ENCODE measurements at regions not wholly inside any gene's neighbourhood (a gene's known extent, or its start where the extent isn't known, plus 50 kb on each side); places are given as distances from the start of the nearest gene placed in this dataset.

DNA sequence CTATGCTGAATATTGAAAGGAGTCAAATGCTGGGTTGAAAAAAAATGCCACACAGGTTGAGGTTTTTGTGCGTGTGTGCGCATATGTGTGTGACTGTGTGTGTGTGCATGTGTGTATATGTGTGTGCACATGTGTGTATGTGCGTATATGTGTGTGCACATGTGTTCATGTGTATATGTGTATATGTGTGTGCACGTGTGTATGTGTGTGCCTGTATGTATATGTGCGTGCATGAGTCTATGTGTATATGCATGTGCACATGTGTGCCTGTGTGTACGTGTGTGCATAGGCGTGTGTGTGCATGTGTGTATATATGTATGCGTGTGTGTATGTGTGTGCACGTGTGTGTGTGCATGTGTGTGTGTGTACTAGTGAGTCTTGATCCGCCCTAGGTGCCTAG, 655.7 kb downstream of the AACS start:
- Histone ChIP-seq H3K9me2 (replicated peaks; ENCODE audit: low read length) (no peaks in the 10 kb centered on the region), H3K27ac (ENCODE audit: low read length) (no peak overlapping the region), H3K4me2 (ENCODE audit: low read length) (no peak overlapping the region), H3K4me1 (ENCODE audit: insufficient read depth, low read length) (no peaks in the 10 kb centered on the region), H3F3A (ENCODE audit: low read length, unreplicated experiment) (no peaks in the 10 kb centered on the region), H3K4me3 (ENCODE audit: low read length) (no peak overlapping the region), H4K20me1 (ENCODE audit: low read length) (no peaks in the 10 kb centered on the region), H3K9ac (ENCODE audit: low read length) (no peak overlapping the region), H3K36me3 (ENCODE audit: low read depth, low read length) (no peaks in the 10 kb centered on the region), H3K27me3 (ENCODE audit: low read length) (no peaks in the 10 kb centered on the region), H3K79me2 (ENCODE audit: low read length) (no peaks in the 10 kb centered on the region), H3K9me3 (ENCODE audit: low read length) (peaks cover 5% of the 10 kb centered on the region; the same call in 1 of the 2 replicates), H2AFZ (ENCODE audit: low read length) (no peak overlapping the region)
- DNase-seq (no peak), ATAC-seq (no peak)
- intact Hi-C loops (cut with micrococcal nuclease): no loop called here
- TF ChIP-seq EZH2 (IDR thresholded peaks at IDR 0.05; ENCODE audit: low read length, unreplicated experiment): no peak
- TF ChIP-seq, protein P1, sequence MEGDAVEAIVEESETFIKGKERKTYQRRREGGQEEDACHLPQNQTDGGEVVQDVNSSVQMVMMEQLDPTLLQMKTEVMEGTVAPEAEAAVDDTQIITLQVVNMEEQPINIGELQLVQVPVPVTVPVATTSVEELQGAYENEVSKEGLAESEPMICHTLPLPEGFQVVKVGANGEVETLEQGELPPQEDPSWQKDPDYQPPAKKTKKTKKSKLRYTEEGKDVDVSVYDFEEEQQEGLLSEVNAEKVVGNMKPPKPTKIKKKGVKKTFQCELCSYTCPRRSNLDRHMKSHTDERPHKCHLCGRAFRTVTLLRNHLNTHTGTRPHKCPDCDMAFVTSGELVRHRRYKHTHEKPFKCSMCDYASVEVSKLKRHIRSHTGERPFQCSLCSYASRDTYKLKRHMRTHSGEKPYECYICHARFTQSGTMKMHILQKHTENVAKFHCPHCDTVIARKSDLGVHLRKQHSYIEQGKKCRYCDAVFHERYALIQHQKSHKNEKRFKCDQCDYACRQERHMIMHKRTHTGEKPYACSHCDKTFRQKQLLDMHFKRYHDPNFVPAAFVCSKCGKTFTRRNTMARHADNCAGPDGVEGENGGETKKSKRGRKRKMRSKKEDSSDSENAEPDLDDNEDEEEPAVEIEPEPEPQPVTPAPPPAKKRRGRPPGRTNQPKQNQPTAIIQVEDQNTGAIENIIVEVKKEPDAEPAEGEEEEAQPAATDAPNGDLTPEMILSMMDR (conservative IDR thresholded peaks at IDR 0.05; ENCODE audit: low read depth, low read length): no peak
- TF ChIP-seq EZH2phosphoT487 (IDR thresholded peaks at IDR 0.05; ENCODE audit: borderline replicate concordance, low read length): no peak
- CTCF ChIA-PET: no interaction called here
- no TSS peak for BruUV-seq (replicated peaks)
- POLR2A ChIA-PET (ENCODE audit: unreplicated experiment): no interaction called here

DNA sequence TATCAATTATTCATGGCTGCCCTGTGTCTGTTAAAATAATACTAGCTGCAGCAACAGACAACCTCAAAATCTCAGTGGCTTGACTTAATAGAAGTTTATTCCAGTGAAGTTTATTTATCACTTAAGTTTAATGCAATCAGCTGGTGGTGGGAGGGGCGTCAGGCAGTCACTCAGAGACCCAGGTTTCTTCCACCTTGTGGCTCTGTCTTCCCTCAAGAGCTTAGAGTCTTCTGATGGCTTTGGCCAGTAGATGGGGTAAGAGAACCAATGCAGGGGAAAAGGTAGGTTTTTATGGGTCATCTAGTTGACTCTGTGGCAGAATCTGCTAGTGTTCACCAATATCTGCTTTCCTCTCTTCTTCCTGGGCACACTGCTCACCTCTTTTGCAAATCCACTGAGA, 668.9 kb downstream of the AACS start:
- H3F3A ChIP-seq (ENCODE audit: low read length, unreplicated experiment): no peaks in the 10 kb centered on the region
- DNase-seq: no peak
- no peak overlapping the region for H2AFZ ChIP-seq (ENCODE audit: low read length)
- H3K36me3 ChIP-seq (ENCODE audit: low read depth, low read length): no peaks in the 10 kb centered on the region
- TF ChIP-seq EZH2 (IDR thresholded peaks at IDR 0.05; ENCODE audit: low read length, unreplicated experiment): no peak
- TF ChIP-seq, protein P1 (conservative IDR thresholded peaks at IDR 0.05; ENCODE audit: low read depth, low read length): peak; percentile 29; the same call in 1 of the 2 replicates
- intact Hi-C loops (cut with micrococcal nuclease): no loop called here
- ChIA-PET POLR2A (ENCODE audit: unreplicated experiment) (no interaction called here), CTCF (no interaction called here)
- no peak for ATAC-seq
- no peaks in the 10 kb centered on the region for H3K9me2 ChIP-seq (replicated peaks; ENCODE audit: low read length)
- no peaks in the 10 kb centered on the region for H3K79me2 ChIP-seq (ENCODE audit: low read length)
- no peak overlapping the region for H3K27ac ChIP-seq (ENCODE audit: low read length)
- no peak overlapping the region for H3K4me3 ChIP-seq (ENCODE audit: low read length)
- H3K9ac ChIP-seq (ENCODE audit: low read length): no peak overlapping the region
- H3K4me2 ChIP-seq (ENCODE audit: low read length): no peak overlapping the region
- no peaks in the 10 kb centered on the region for H3K4me1 ChIP-seq (ENCODE audit: insufficient read depth, low read length)
- no peaks in the 10 kb centered on the region for H3K27me3 ChIP-seq (ENCODE audit: low read length)
- peaks cover 18% of the 10 kb centered on the region for H3K9me3 ChIP-seq (ENCODE audit: low read length)
- BruUV-seq (replicated peaks): no TSS peak
- no peaks in the 10 kb centered on the region for H4K20me1 ChIP-seq (ENCODE audit: low read length)

GRCh38 chr12:125738211-125738610, 673.0 kb downstream of the AACS start:
- Histone ChIP-seq H3K79me2 (ENCODE audit: low read length) (no peaks in the 10 kb centered on the region), H3K4me3 (ENCODE audit: low read length) (no peak overlapping the region), H3K27me3 (ENCODE audit: low read length) (no peaks in the 10 kb centered on the region), H3K9ac (ENCODE audit: low read length) (no peak overlapping the region), H2AFZ (ENCODE audit: low read length) (no peak overlapping the region), H3K9me3 (ENCODE audit: low read length) (peaks cover 15% of the 10 kb centered on the region), H3K4me2 (ENCODE audit: low read length) (no peak overlapping the region), H4K20me1 (ENCODE audit: low read length) (no peaks in the 10 kb centered on the region), H3F3A (ENCODE audit: low read length, unreplicated experiment) (no peaks in the 10 kb centered on the region), H3K27ac (ENCODE audit: low read length) (no peak overlapping the region), H3K4me1 (ENCODE audit: insufficient read depth, low read length) (no peaks in the 10 kb centered on the region), H3K9me2 (replicated peaks; ENCODE audit: low read length) (no peaks in the 10 kb centered on the region), H3K36me3 (ENCODE audit: low read depth, low read length) (no peaks in the 10 kb centered on the region)
- no TSS peak for BruUV-seq (replicated peaks)
- no peak for DNase-seq
- no peak for ATAC-seq
- intact Hi-C loops (cut with micrococcal nuclease): no loop called here
- TF ChIP-seq, protein P1 (conservative IDR thresholded peaks at IDR 0.05; ENCODE audit: low read depth, low read length): no peak
- TF ChIP-seq EZH2 (IDR thresholded peaks at IDR 0.05; ENCODE audit: low read length, unreplicated experiment): no peak
- TF ChIP-seq EZH2phosphoT487 (IDR thresholded peaks at IDR 0.05; ENCODE audit: borderline replicate concordance, low read length): no peak
- POLR2A ChIA-PET (ENCODE audit: unreplicated experiment): no interaction called here
- CTCF ChIA-PET: no interaction called here

Data from PC-3 (cell line).